Fibroblast of lung (primary cell): ENCODE measurements at regions not wholly inside any gene's neighbourhood (a gene's known extent, or its start where the extent isn't known, plus 50 kb on each side); places are given as distances from the start of the nearest gene placed in this dataset.
A peak's percentile ranks its signal among the peaks of the same experiment; 100 is the strongest.
"Not testable (repeated sequence)": the region's sequence is repeated elsewhere in the genome, so short reads cannot be mapped to it uniquely, and the experiment has no call there.

Experiments used
- DNase-seq, 2 donors: peaks; one replicate each; pipeline versions ENCODE4 v3.0.0 to v3.0.0-alpha.2; 2010; ENCODE audit warnings: low read depth in 2 of 2
- H2AFZ ChIP-seq: 2 replicates; pipeline ENCODE4 v1.5.1; 2012; ENCODE audit warnings: low read length, control low read depth, inconsistent platforms
- H3K27ac ChIP-seq: 2 replicates; pipeline ENCODE4 v1.5.1; 2011; ENCODE audit warnings: low read length, control low read depth; ENCODE audit not compliant: insufficient read depth
- H3K27me3 ChIP-seq: 2 replicates; pipeline ENCODE4 v1.5.1; 2011; ENCODE audit warnings: mild to moderate bottlenecking, low read length; ENCODE audit not compliant: control insufficient read depth, insufficient read depth
- H3K36me3 ChIP-seq: 2 replicates; pipeline ENCODE4 v1.5.1; 2011; ENCODE audit warnings: low read length; ENCODE audit not compliant: control insufficient read depth, insufficient read depth
- H3K4me1 ChIP-seq: 2 replicates; pipeline ENCODE4 v1.5.1; 2011; ENCODE audit warnings: low read length; ENCODE audit not compliant: control insufficient read depth, insufficient read depth; ENCODE audit errors: extremely low read depth
- H3K4me2 ChIP-seq: 2 replicates; pipeline ENCODE4 v1.5.1; 2011; ENCODE audit warnings: low read length, control low read depth; ENCODE audit not compliant: insufficient read depth; ENCODE audit errors: extremely low read depth
- H3K4me3 ChIP-seq, 4 experiments: fragments of 200-600 bp in 1 of 4; sonication (generic) in 1 of 4; replicated peaks in 1 of 4; 2 replicates each; pipeline ENCODE4 v1.5.1; 2011 to 2016; ENCODE audit warnings: low read length in 4 of 4, low read depth in 3 of 4, mild to moderate bottlenecking in 3 of 4, control low read depth in 2 of 4, inconsistent platforms in 1 of 4, mixed read lengths in 1 of 4; ENCODE audit not compliant: insufficient read depth in 1 of 4; ENCODE audit errors: control extremely low read depth in 1 of 4
- H3K79me2 ChIP-seq: 2 replicates; pipeline ENCODE4 v1.5.1; 2012; ENCODE audit warnings: mild to moderate bottlenecking, low read length, inconsistent platforms; ENCODE audit not compliant: control insufficient read depth, insufficient read depth
- H3K9ac ChIP-seq: 2 replicates; pipeline ENCODE4 v1.5.1; 2011; ENCODE audit warnings: mild to moderate bottlenecking, low read length, control low read depth; ENCODE audit not compliant: insufficient read depth
- H3K9me3 ChIP-seq: 2 replicates; pipeline ENCODE4 v1.5.1; 2012; ENCODE audit warnings: low read depth, low read length; ENCODE audit not compliant: control insufficient read depth, insufficient read depth
- H4K20me1 ChIP-seq: 2 replicates; pipeline ENCODE4 v1.5.1; 2011; ENCODE audit warnings: low read length; ENCODE audit not compliant: control insufficient read depth, insufficient read depth; ENCODE audit errors: extremely low read depth
- CTCF ChIP-seq, 2 donors: IDR thresholded peaks in 1 of 2; conservative IDR thresholded peaks in 1 of 2; 1 replicate in 1 of 2; 2 replicates in 1 of 2; pipeline ENCODE4 v1.5.1; 2011 to 2012; ENCODE audit warnings: low read length in 2 of 2, control low read depth in 1 of 2, inconsistent platforms in 1 of 2, low read depth in 1 of 2, mild to moderate bottlenecking in 1 of 2
- EZH2 ChIP-seq: IDR thresholded peaks from 2 replicates; pipeline ENCODE4 v1.5.1; 2012; ENCODE audit warnings: low read length, control low read depth, mild to moderate bottlenecking; ENCODE audit errors: missing control alignments

- DNase-seq = peak in 1 of 2 donors; percentile 57
- Histone ChIP-seq H4K20me1 (no peaks in the 10 kb centered on the region), H3K27ac (no peak overlapping the region)
Observed at GRCh38 chr6:3913958-3914337, 64.8 kb downstream of the FAM50B start.

GRCh38 chr6:3915076-3915791 lies 66.1 kb downstream of the FAM50B start:
- Histone ChIP-seq H3K27ac (no peak overlapping the region), H3K4me1 (peaks cover 24% of the 10 kb centered on the region), H3K27me3 (no peaks in the 10 kb centered on the region), H3K36me3 (no peaks in the 10 kb centered on the region), H3K9me3 (no peaks in the 10 kb centered on the region), H3K4me2 (no peak overlapping the region), H4K20me1 (no peaks in the 10 kb centered on the region), H2AFZ (no peak overlapping the region), H3K9ac (no peak overlapping the region), H3K79me2 (no peaks in the 10 kb centered on the region), H3K4me3 (no peak overlapping the region)
- DNase-seq = no peak
- no peak for TF ChIP-seq CTCF (conservative IDR thresholded peaks at IDR 0.05 in 1 of 2, IDR thresholded peaks at IDR 0.05 in 1 of 2; ENCODE audit: low read depth in 1 of 2, low read length in 2 of 2)
- TF ChIP-seq EZH2 = no peak

More at GRCh38 chr6:3913958-3914337, 64.8 kb downstream of the FAM50B start:
- no peaks in the 10 kb centered on the region for H3K27me3 ChIP-seq
- no peaks in the 10 kb centered on the region for H3K79me2 ChIP-seq
- no peak overlapping the region for H2AFZ ChIP-seq
- H3K4me1 ChIP-seq = peaks cover 24% of the 10 kb centered on the region
- no peak overlapping the region for H3K4me3 ChIP-seq
- no peaks in the 10 kb centered on the region for H3K36me3 ChIP-seq
- no peak overlapping the region for H3K4me2 ChIP-seq
- no peak for TF ChIP-seq EZH2
- TF ChIP-seq CTCF (conservative IDR thresholded peaks at IDR 0.05 in 1 of 2, IDR thresholded peaks at IDR 0.05 in 1 of 2; ENCODE audit: low read depth in 1 of 2, low read length in 2 of 2) = no peak
- H3K9me3 ChIP-seq = no peaks in the 10 kb centered on the region
- no peak overlapping the region for H3K9ac ChIP-seq

GRCh38 chr6:3916211-3916610 lies 67.0 kb downstream of the FAM50B start:
- H4K20me1 ChIP-seq = no peaks in the 10 kb centered on the region
- no peak overlapping the region for H3K4me3 ChIP-seq
- TF ChIP-seq CTCF (conservative IDR thresholded peaks at IDR 0.05 in 1 of 2, IDR thresholded peaks at IDR 0.05 in 1 of 2; ENCODE audit: low read depth in 1 of 2, low read length in 2 of 2) (no peak), EZH2 (no peak)
- H3K4me1 ChIP-seq = peaks cover 23% of the 10 kb centered on the region
- H3K79me2 ChIP-seq = no peaks in the 10 kb centered on the region
- no peak overlapping the region for H3K9ac ChIP-seq
- no peaks in the 10 kb centered on the region for H3K9me3 ChIP-seq
- no peak overlapping the region for H2AFZ ChIP-seq
- H3K4me2 ChIP-seq = no peak overlapping the region
- no peaks in the 10 kb centered on the region for H3K27me3 ChIP-seq
- no peaks in the 10 kb centered on the region for H3K36me3 ChIP-seq
- H3K27ac ChIP-seq = no peak overlapping the region
- no peak for DNase-seq

- not testable (repeated sequence) for H3K27me3 ChIP-seq, DNase-seq, H3K4me2 ChIP-seq, H3K4me3 ChIP-seq, H3K27ac ChIP-seq, H3K79me2 ChIP-seq, H2AFZ ChIP-seq, H4K20me1 ChIP-seq, H3K9ac ChIP-seq, H3K9me3 ChIP-seq, H3K36me3 ChIP-seq
- peaks cover 18% of the 10 kb centered on the region for H3K4me1 ChIP-seq
Observed at GRCh38 chr6:3916749-3917148, 67.6 kb downstream of the FAM50B start.
